B cell (primary cell): ENCODE measurements at regions not wholly inside any gene's neighbourhood (a gene's known extent, or its start where the extent isn't known, plus 50 kb on each side); places are given as distances from the start of the nearest gene placed in this dataset.

ENCODE experiments used
- ATAC-seq: fragments of 200-7000 bp; cut with Tn5 transposase; one replicate; pipeline ENCODE4 v1.10.0; 2021; ENCODE audit warnings: low read depth, mild to moderate bottlenecking, moderate number of reproducible peaks, moderate library complexity
- CTCF ChIA-PET: fragments of 350-600 bp; sonication (Branson Sonifier 250); formaldehyde crosslinking; loops from one replicate; lab custom pipeline; 2021; ENCODE audit warnings: antibody characterized with exemption, inconsistent platforms; lab: Charles Lee
- POLR2A ChIA-PET: fragments of 350-600 bp; sonication (Branson Sonifier 250); formaldehyde crosslinking; loops from one replicate; lab custom pipeline; 2021; ENCODE audit warnings: antibody characterized with exemption; lab: Charles Lee
- DNase-seq: peaks from one replicate; pipeline ENCODE4 v3.0.0; 2013
- H2AFZ ChIP-seq: 2 replicates; pipeline ENCODE4 v1.6.1; 2012; ENCODE audit warnings: mild to moderate bottlenecking, low read depth, low read length; ENCODE audit not compliant: insufficient read depth, poor library complexity, severe bottlenecking
- H3K27ac ChIP-seq, 2 donors: 1 replicate in 1 of 2; 2 replicates in 1 of 2; pipeline ENCODE4 v1.5.1; 2012 to 2013; ENCODE audit warnings: low read length in 2 of 2, mild to moderate bottlenecking in 2 of 2, moderate library complexity in 1 of 2
- H3K27me3 ChIP-seq, 4 experiments: fragments of 200-600 bp in 1 of 4; sonication (generic) in 1 of 4; replicated peaks in 1 of 4; 1 replicate in 2 of 4; 2 replicates in 2 of 4; pipeline versions ENCODE4 v1.6.1 to v1.7.0; 2013 to 2016; ENCODE audit warnings: low read length in 3 of 4, mild to moderate bottlenecking in 2 of 4, mixed read lengths in 1 of 4, moderate library complexity in 1 of 4; ENCODE audit not compliant: insufficient read depth in 4 of 4, control insufficient read depth in 3 of 4; ENCODE audit errors: control extremely low read depth in 1 of 4
- H3K36me3 ChIP-seq, 2 experiments: replicated peaks in 1 of 2; 1 replicate in 1 of 2; 2 replicates in 1 of 2; pipeline versions ENCODE4 v1.6.1 to v1.7.1; 2013; ENCODE audit warnings: low read length in 1 of 2; ENCODE audit not compliant: insufficient read depth in 2 of 2, control insufficient read depth in 1 of 2; ENCODE audit errors: control extremely low read depth in 1 of 2, extremely low read depth in 1 of 2
- H3K4me1 ChIP-seq, 2 donors: fragments of 200-600 bp in 1 of 2; sonication (generic) in 1 of 2; 1 replicate in 1 of 2; 2 replicates in 1 of 2; pipeline versions ENCODE4 v1.5.1 to v1.6.1; 2013 to 2017; ENCODE audit warnings: low read length in 2 of 2; ENCODE audit not compliant: control insufficient read depth in 2 of 2, insufficient read depth in 2 of 2
- H3K4me2 ChIP-seq: replicated peaks from 2 replicates; pipeline ENCODE3; 2012; ENCODE audit warnings: mild to moderate bottlenecking, low read depth, low read length; ENCODE audit not compliant: poor library complexity, severe bottlenecking
- H3K4me3 ChIP-seq, 5 experiments: fragments of 200-600 bp in 1 of 5; sonication (generic) in 1 of 5; 1 replicate in 3 of 5; 2 replicates in 2 of 5; pipeline versions ENCODE4 v1.5.1 to v1.7.0; 2011 to 2016; ENCODE audit warnings: low read length in 4 of 5, mild to moderate bottlenecking in 4 of 5, low read depth in 2 of 5, control low read depth in 1 of 5, moderate library complexity in 1 of 5; ENCODE audit not compliant: insufficient read depth in 1 of 5; ENCODE audit errors: control extremely low read depth in 1 of 5, extremely low read depth in 1 of 5
- H3K79me2 ChIP-seq: fragments of 200-600 bp; sonication (generic); one replicate; pipeline ENCODE4 v1.6.0; 2016; ENCODE audit warnings: low read length; ENCODE audit not compliant: control insufficient read depth, insufficient read depth
- H3K9ac ChIP-seq: fragments of 200-600 bp; sonication (generic); 2 replicates; pipeline ENCODE4 v1.6.1; 2017; ENCODE audit warnings: mild to moderate bottlenecking, low read length, moderate library complexity
- H3K9me3 ChIP-seq, 3 donors: one replicate each; pipeline versions ENCODE4 v1.6.1 to v1.7.1; 2013; ENCODE audit warnings: low read length in 2 of 3; ENCODE audit not compliant: control insufficient read depth in 2 of 3, insufficient read depth in 1 of 3; ENCODE audit errors: control extremely low read depth in 1 of 3
- H4K20me1 ChIP-seq: 2 replicates; pipeline ENCODE4 v1.6.0; 2012; ENCODE audit warnings: mild to moderate bottlenecking, low read length; ENCODE audit not compliant: insufficient read depth, control insufficient read depth, poor library complexity, severe bottlenecking
- H3K27ac Mint-ChIP-seq: one replicate; pipeline ENCODE4 v1.8.0; 2021; ENCODE audit warnings: mixed read lengths
- H3K27me3 Mint-ChIP-seq: one replicate; pipeline ENCODE4 v1.8.0; 2021; ENCODE audit warnings: mixed read lengths
- H3K4me1 Mint-ChIP-seq: one replicate; pipeline ENCODE4 v1.8.0; 2021; ENCODE audit warnings: mixed read lengths
- H3K4me3 Mint-ChIP-seq: one replicate; pipeline ENCODE4 v1.8.0; 2021; ENCODE audit warnings: mixed read lengths
- H3K9me3 Mint-ChIP-seq: one replicate; pipeline ENCODE4 v1.8.0; 2022; ENCODE audit warnings: mixed read lengths; ENCODE audit not compliant: insufficient read depth
- EZH2 ChIP-seq: IDR thresholded peaks from 2 replicates; pipeline ENCODE4 v1.6.1; 2012; ENCODE audit warnings: borderline replicate concordance, low read depth, mild to moderate bottlenecking, moderate library complexity, low read length; ENCODE audit not compliant: insufficient read depth, poor library complexity, severe bottlenecking
- WGBS: methylation state at CpG from one replicate; pipeline ENCODE4 v1.1.5; 2013; ENCODE audit warnings: missing lambda C conversion rate; ENCODE audit not compliant: insufficient coverage; 5-methylcytosine and 5-hydroxymethylcytosine counted together
- intact Hi-C: fragments of 100-400 bp; cut with micrococcal nuclease; formaldehyde crosslinking; loops from one replicate; pipeline ENCODE4 v1.10.0; 2022
- TF ChIP-seq, protein P1 (sequence below): fragments of 200-600 bp; IDR thresholded peaks from one replicate; pipeline ENCODE4 v1.8.0; 2022; ENCODE audit warnings: antibody characterized with exemption, mild to moderate bottlenecking

GRCh38 chr3:88509582-88509981 is 359.8 kb downstream of the C3orf38 start:
- Mint-ChIP-seq H3K27me3 (no peaks in the 10 kb centered on the region), H3K4me3 (no peak overlapping the region), H3K27ac (no peak overlapping the region), H3K4me1 (peaks cover 4% of the 10 kb centered on the region), H3K9me3 (no peaks in the 10 kb centered on the region)
- Histone ChIP-seq H3K4me3 (no peak overlapping the region), H4K20me1 (no peaks in the 10 kb centered on the region), H3K4me1 (no peaks in the 10 kb centered on the region), H3K4me2 (no peak overlapping the region), H3K79me2 (no peaks in the 10 kb centered on the region), H3K27ac (no peak overlapping the region), H3K36me3 (no peaks in the 10 kb centered on the region), H3K9ac (no peak overlapping the region), H2AFZ (no peak overlapping the region), H3K27me3 (no peaks in the 10 kb centered on the region), H3K9me3 (no peaks in the 10 kb centered on the region)
- WGBS: 80% methylated on average over 1 of the region's 3 CpGs
- DNase-seq (no peak), ATAC-seq (no peak)
- TF ChIP-seq EZH2: no peak
- TF ChIP-seq, protein P1, sequence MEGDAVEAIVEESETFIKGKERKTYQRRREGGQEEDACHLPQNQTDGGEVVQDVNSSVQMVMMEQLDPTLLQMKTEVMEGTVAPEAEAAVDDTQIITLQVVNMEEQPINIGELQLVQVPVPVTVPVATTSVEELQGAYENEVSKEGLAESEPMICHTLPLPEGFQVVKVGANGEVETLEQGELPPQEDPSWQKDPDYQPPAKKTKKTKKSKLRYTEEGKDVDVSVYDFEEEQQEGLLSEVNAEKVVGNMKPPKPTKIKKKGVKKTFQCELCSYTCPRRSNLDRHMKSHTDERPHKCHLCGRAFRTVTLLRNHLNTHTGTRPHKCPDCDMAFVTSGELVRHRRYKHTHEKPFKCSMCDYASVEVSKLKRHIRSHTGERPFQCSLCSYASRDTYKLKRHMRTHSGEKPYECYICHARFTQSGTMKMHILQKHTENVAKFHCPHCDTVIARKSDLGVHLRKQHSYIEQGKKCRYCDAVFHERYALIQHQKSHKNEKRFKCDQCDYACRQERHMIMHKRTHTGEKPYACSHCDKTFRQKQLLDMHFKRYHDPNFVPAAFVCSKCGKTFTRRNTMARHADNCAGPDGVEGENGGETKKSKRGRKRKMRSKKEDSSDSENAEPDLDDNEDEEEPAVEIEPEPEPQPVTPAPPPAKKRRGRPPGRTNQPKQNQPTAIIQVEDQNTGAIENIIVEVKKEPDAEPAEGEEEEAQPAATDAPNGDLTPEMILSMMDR: no peak
- intact Hi-C loops: no loop called here
- ChIA-PET POLR2A (no interaction called here), CTCF (no interaction called here)

DNA sequence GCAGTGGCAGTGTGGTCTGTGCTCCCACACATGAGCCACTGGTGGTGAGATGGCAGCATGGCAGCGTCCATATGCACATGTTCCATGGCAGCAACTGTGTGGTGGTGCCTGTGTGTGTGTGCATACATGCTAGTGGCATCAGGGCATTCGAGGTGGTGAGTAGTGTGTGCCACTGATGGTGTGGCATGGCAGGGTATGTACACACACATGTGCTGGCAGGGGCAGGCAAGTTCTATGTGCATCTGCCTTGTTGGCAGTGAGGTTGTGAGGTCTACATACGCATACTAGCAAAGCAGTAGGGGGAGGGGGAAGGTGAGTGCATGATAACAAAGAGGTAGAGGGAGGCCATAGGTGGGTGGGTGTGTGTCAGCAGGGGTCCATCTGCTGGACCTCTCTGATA is 378.7 kb downstream of the C3orf38 start:
- Mint-ChIP-seq H3K27me3 (peaks cover 4% of the 10 kb centered on the region), H3K9me3 (peaks cover 5% of the 10 kb centered on the region), H3K4me3 (no peak overlapping the region), H3K4me1 (no peaks in the 10 kb centered on the region), H3K27ac (no peak overlapping the region)
- Histone ChIP-seq H3K4me3 (no peak overlapping the region), H3K4me1 (no peaks in the 10 kb centered on the region), H3K36me3 (no peaks in the 10 kb centered on the region), H3K27me3 (no peaks in the 10 kb centered on the region), H3K79me2 (no peaks in the 10 kb centered on the region), H3K9ac (no peak overlapping the region), H3K27ac (no peak overlapping the region), H4K20me1 (no peaks in the 10 kb centered on the region), H3K4me2 (no peak overlapping the region), H2AFZ (no peak overlapping the region), H3K9me3 (no peaks in the 10 kb centered on the region)
- POLR2A ChIA-PET: no interaction called here
- CTCF ChIA-PET: no interaction called here
- intact Hi-C loops: no loop called here
- ATAC-seq (no peak), DNase-seq (no peak)
- TF ChIP-seq, protein P1: no peak
- TF ChIP-seq EZH2: no peak
- WGBS: 78% methylated on average over 3 of the region's 3 CpGs
